ENCODE measurements at regions not wholly inside any gene's neighbourhood (a gene's known extent, or its start where the extent isn't known, plus 50 kb on each side); places are given as distances from the start of the nearest gene placed in this dataset.
"Not testable (repeated sequence)": the region's sequence is repeated elsewhere in the genome, so short reads cannot be mapped to it uniquely, and the experiment has no call there.

- no peaks in the 10 kb centered on the region for H3K36me3 Mint-ChIP-seq (ENCODE audit: low read depth)
- H3K4me1 Mint-ChIP-seq, result no peaks in the 10 kb centered on the region
- H3K4me3 Mint-ChIP-seq, result no peak overlapping the region
- H3K27me3 Mint-ChIP-seq (ENCODE audit: low read depth), result no peaks in the 10 kb centered on the region
- H3K9me3 Mint-ChIP-seq, result no peaks in the 10 kb centered on the region
- H3K27ac Mint-ChIP-seq, result no peak overlapping the region
- TF ChIP-seq, protein P1, sequence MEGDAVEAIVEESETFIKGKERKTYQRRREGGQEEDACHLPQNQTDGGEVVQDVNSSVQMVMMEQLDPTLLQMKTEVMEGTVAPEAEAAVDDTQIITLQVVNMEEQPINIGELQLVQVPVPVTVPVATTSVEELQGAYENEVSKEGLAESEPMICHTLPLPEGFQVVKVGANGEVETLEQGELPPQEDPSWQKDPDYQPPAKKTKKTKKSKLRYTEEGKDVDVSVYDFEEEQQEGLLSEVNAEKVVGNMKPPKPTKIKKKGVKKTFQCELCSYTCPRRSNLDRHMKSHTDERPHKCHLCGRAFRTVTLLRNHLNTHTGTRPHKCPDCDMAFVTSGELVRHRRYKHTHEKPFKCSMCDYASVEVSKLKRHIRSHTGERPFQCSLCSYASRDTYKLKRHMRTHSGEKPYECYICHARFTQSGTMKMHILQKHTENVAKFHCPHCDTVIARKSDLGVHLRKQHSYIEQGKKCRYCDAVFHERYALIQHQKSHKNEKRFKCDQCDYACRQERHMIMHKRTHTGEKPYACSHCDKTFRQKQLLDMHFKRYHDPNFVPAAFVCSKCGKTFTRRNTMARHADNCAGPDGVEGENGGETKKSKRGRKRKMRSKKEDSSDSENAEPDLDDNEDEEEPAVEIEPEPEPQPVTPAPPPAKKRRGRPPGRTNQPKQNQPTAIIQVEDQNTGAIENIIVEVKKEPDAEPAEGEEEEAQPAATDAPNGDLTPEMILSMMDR (IDR thresholded peaks at IDR 0.05; ENCODE audit: unreplicated experiment in 3 of 3), result no peak
These were observed 1761.3 kb upstream of the IGFBP7 start for GRCh38 chr4:58871509-58871908.

- no peaks in the 10 kb centered on the region for H3K4me1 Mint-ChIP-seq
- no peak overlapping the region for H3K4me3 Mint-ChIP-seq
- TF ChIP-seq, protein P1 (IDR thresholded peaks at IDR 0.05; ENCODE audit: unreplicated experiment in 3 of 3), result no peak
- H3K27ac Mint-ChIP-seq, result no peak overlapping the region
- no peaks in the 10 kb centered on the region for H3K27me3 Mint-ChIP-seq (ENCODE audit: low read depth)
- peaks cover 4% of the 10 kb centered on the region for H3K9me3 Mint-ChIP-seq
- no peaks in the 10 kb centered on the region for H3K36me3 Mint-ChIP-seq (ENCODE audit: low read depth)
These were observed 1738.8 kb upstream of the IGFBP7 start for GRCh38 chr4:58849026-58849425.

DNA sequence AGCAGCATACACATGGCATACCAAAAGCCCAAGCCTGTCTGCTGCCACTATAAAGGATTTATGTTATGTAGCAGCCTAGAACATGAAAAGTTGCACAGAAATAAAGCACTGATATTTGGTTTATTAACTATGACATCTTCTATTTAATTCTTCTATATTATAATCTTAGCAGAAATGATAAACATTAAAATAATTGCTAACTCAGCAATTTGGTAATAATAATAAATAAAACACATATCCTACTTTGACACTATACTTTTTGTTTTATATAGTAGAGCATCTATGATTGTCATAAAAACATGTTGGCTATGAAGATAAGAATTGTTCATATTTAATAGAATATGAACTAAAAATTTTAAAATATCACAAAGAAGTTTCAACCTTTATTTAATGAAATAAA is 1733.3 kb upstream of the IGFBP7 start:
- no peak overlapping the region for H3K27ac Mint-ChIP-seq
- peaks cover 2% of the 10 kb centered on the region for H3K9me3 Mint-ChIP-seq

GRCh38 chr4:58833126-58833525 is 1722.9 kb upstream of the IGFBP7 start:
- Mint-ChIP-seq H3K9me3 (no peaks in the 10 kb centered on the region), H3K4me1 (peaks cover 9% of the 10 kb centered on the region), H3K27ac (no peak overlapping the region), H3K4me3 (no peak overlapping the region), H3K27me3 (ENCODE audit: low read depth) (no peaks in the 10 kb centered on the region), H3K36me3 (ENCODE audit: low read depth) (no peaks in the 10 kb centered on the region)
- TF ChIP-seq, protein P1 (IDR thresholded peaks at IDR 0.05; ENCODE audit: unreplicated experiment in 3 of 3), result no peak

More for the DNA sequence above, 1733.3 kb upstream of the IGFBP7 start:
- Mint-ChIP-seq H3K4me1 (no peaks in the 10 kb centered on the region), H3K36me3 (ENCODE audit: low read depth) (no peaks in the 10 kb centered on the region), H3K4me3 (no peak overlapping the region), H3K27me3 (ENCODE audit: low read depth) (no peaks in the 10 kb centered on the region)
- TF ChIP-seq, protein P1 (IDR thresholded peaks at IDR 0.05; ENCODE audit: unreplicated experiment in 3 of 3), result no peak

- Mint-ChIP-seq H3K9me3 (no peaks in the 10 kb centered on the region), H3K27ac (no peak overlapping the region), H3K27me3 (ENCODE audit: low read depth) (no peaks in the 10 kb centered on the region), H3K4me1 (no peaks in the 10 kb centered on the region), H3K4me3 (no peak overlapping the region), H3K36me3 (ENCODE audit: low read depth) (no peaks in the 10 kb centered on the region)
- TF ChIP-seq, protein P1 (IDR thresholded peaks at IDR 0.05; ENCODE audit: unreplicated experiment in 3 of 3), result no peak
These were observed 1715.1 kb upstream of the IGFBP7 start for GRCh38 chr4:58825278-58825677.

GRCh38 chr4:58818560-58818959 is 1708.4 kb upstream of the IGFBP7 start:
- not testable (repeated sequence) for H3K4me3 Mint-ChIP-seq; H3K36me3 Mint-ChIP-seq (ENCODE audit: low read depth); H3K4me1 Mint-ChIP-seq; H3K27me3 Mint-ChIP-seq (ENCODE audit: low read depth); H3K9me3 Mint-ChIP-seq; H3K27ac Mint-ChIP-seq
